HepG2 (cell line): ENCODE measurements at regions not wholly inside any gene's neighbourhood (a gene's known extent, or its start where the extent isn't known, plus 50 kb on each side); places are given as distances from the start of the nearest gene placed in this dataset.

Experiments used
- FOSL2 ChIP-seq: sonication (generic); formaldehyde crosslinking; IDR thresholded peaks from 2 replicates; pipeline ENCODE4 v1.4.0; 2020; ENCODE audit warnings: missing genetic modification reagents
- FOXP4 ChIP-seq: sonication (generic); formaldehyde crosslinking; IDR thresholded peaks from 2 replicates; pipeline ENCODE4 v1.4.0; 2020; ENCODE audit warnings: missing genetic modification reagents
- YY1 ChIP-seq: IDR thresholded peaks from 2 replicates; pipeline ENCODE4 v1.6.1; 2011; ENCODE audit warnings: low read length, low read depth, moderate library complexity, mild to moderate bottlenecking; ENCODE audit not compliant: insufficient read depth, insufficient replicate concordance
- ZFP36 ChIP-seq: fragments of 150-350 bp; IDR thresholded peaks from 2 replicates; pipeline ENCODE4 v1.6.1; 2018; ENCODE audit warnings: borderline replicate concordance, low read length, low read depth; ENCODE audit not compliant: partially characterized antibody
- ZNF432 ChIP-seq: sonication (generic); formaldehyde crosslinking; IDR thresholded peaks from 2 replicates; pipeline ENCODE4 v1.5.0; 2020; ENCODE audit warnings: missing genetic modification reagents, mild to moderate bottlenecking, borderline replicate concordance

DNA sequence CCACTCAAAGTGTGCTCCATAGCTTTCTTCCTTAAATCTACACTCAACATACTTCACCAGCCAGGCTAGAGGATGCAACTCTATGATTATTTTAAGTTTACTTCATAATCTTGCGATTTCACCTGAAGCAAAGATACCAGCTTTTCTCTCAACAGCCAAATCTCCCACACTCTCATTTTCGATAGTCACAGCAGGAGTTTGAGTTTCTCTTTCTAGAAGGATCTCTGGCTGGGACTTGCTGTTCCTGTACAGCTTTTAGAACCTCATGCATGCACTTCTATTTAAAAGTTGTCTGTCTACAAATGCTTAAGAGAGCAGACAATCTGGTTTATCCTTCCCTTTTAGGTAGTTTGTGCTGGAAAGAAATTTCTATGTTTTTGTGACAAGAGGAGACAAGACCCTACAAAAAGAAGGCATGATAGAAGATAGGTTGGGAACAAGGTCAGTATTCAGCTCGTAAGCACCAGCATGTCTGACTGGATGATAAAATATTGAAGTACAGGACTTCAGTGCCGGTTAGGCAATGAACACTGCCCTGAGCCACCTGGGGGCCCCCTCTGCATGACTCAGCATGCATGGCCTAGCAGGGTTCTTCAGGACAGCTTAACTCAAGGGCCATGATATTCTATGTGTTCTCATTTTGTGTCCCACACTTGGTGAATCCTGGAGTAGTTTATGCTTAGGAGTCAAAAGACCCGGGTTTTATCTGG, 65.6 kb downstream of the ATXN3L start:
- TF ChIP-seq FOSL2 (CRISPR knock-in tag) (peak; percentile 69), FOXP4 (CRISPR knock-in tag) (no peak), ZNF432 (no peak), YY1 (no peak), ZFP36 (no peak)
